ENCODE measurements at regions not wholly inside any gene's neighbourhood (a gene's known extent, or its start where the extent isn't known, plus 50 kb on each side); places are given as distances from the start of the nearest gene placed in this dataset.

GRCh38 chr7:24140001-24140400, 144.0 kb upstream of the NPY start:
- TF ChIP-seq, protein P1, sequence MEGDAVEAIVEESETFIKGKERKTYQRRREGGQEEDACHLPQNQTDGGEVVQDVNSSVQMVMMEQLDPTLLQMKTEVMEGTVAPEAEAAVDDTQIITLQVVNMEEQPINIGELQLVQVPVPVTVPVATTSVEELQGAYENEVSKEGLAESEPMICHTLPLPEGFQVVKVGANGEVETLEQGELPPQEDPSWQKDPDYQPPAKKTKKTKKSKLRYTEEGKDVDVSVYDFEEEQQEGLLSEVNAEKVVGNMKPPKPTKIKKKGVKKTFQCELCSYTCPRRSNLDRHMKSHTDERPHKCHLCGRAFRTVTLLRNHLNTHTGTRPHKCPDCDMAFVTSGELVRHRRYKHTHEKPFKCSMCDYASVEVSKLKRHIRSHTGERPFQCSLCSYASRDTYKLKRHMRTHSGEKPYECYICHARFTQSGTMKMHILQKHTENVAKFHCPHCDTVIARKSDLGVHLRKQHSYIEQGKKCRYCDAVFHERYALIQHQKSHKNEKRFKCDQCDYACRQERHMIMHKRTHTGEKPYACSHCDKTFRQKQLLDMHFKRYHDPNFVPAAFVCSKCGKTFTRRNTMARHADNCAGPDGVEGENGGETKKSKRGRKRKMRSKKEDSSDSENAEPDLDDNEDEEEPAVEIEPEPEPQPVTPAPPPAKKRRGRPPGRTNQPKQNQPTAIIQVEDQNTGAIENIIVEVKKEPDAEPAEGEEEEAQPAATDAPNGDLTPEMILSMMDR (IDR thresholded peaks at IDR 0.05) = no peak
- no peak for TF ChIP-seq POLR2AphosphoS5 (IDR thresholded peaks at IDR 0.05)
